Liver (tissue), 3 donors: ENCODE measurements at regions not wholly inside any gene's neighbourhood (a gene's known extent, or its start where the extent isn't known, plus 50 kb on each side); places are given as distances from the start of the nearest gene placed in this dataset.

Experiments used
- CTCF ChIP-seq: fragments of 150-350 bp; IDR thresholded peaks from 2 replicates; pipeline ENCODE4 v1.5.1; 2017; ENCODE audit warnings: improper control_type of control experiment, low read depth, low read length; ENCODE audit not compliant: missing input control
- RAD21 ChIP-seq, 2 donors: IDR thresholded peaks; 2 replicates each; pipeline ENCODE4 v1.6.1; 2016; ENCODE audit warnings: antibody characterized with exemption in 2 of 2, mild to moderate bottlenecking in 2 of 2
- TAF1 ChIP-seq: conservative IDR thresholded peaks from 2 replicates; pipeline ENCODE4 v1.6.1; 2016; ENCODE audit warnings: antibody characterized with exemption, mild to moderate bottlenecking
- TF ChIP-seq, protein P1 (sequence below): IDR thresholded peaks from 2 replicates; pipeline ENCODE4 v1.6.1; 2016; ENCODE audit warnings: antibody characterized with exemption
- donor health status: healthy.
- donor health status: healthy.

GRCh38 chr3:157611536-157612076, 108.4 kb upstream of the VEPH1 start:
- TF ChIP-seq CTCF (no peak), RAD21 (IDR thresholded peaks at IDR 0.05) (no peak), TAF1 (no peak)
- TF ChIP-seq, protein P1, sequence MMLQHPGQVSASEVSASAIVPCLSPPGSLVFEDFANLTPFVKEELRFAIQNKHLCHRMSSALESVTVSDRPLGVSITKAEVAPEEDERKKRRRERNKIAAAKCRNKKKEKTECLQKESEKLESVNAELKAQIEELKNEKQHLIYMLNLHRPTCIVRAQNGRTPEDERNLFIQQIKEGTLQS = no peak
